NB4 (cell line): ENCODE measurements at regions not wholly inside any gene's neighbourhood (a gene's known extent, or its start where the extent isn't known, plus 50 kb on each side); places are given as distances from the start of the nearest gene placed in this dataset.

Experiments
- MYC ChIP-seq: IDR thresholded peaks from 2 replicates; pipeline ENCODE4 v1.6.1; 2011; ENCODE audit warnings: low read depth, low read length
- POLR2A ChIP-seq: IDR thresholded peaks from 2 replicates; pipeline ENCODE4 v1.6.1; 2011; ENCODE audit warnings: mild to moderate bottlenecking; ENCODE audit not compliant: insufficient read length; ENCODE audit errors: extremely low read depth
- TF ChIP-seq, protein P1 (sequence below): IDR thresholded peaks from one replicate; pipeline ENCODE4 v1.5.1; 2012; ENCODE audit warnings: low read depth, low read length
- TF ChIP-seq, protein P2 (sequence below): IDR thresholded peaks from 2 replicates; pipeline ENCODE4 v1.6.1; 2011; ENCODE audit warnings: low read depth, low read length

DNA sequence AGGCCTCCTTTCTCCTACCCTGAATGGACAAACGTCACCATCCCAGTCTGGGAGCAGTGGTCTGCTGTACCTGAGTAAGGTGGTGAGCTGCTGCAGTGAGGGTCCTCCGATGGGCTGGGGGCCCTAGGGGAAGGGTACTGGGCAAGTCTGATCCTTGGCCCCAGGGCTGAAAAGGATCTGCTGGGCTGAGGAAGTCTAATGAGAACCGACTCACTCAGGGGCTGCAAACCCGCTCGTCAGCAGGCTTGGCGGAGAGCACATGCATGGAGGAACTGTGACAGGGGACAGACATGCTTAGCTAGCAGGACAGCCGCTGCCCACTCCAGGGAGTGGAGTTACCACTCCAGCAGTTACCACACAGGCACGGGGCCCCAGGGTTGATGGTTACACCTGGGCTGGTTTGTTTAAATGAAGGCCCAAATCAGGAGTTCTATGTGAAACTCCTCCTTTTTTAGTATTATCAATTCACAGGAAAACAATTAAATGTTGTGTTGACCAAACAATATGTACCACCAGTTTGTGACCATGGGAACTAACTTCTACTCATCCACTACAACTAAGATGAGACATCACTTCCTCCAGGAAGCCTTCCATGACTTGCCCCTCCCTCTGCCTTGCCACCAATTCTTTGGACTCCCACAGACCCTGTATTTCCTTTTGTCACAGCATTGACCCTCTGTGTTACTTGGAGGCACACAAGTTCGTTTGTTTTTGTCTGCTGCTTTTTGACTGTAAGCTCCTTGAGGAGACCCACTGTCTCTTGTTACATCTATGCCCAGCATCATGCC is 56.1 kb upstream of the CPLX2 start:
- TF ChIP-seq POLR2A (no peak), MYC (no peak)
- TF ChIP-seq, protein P1, sequence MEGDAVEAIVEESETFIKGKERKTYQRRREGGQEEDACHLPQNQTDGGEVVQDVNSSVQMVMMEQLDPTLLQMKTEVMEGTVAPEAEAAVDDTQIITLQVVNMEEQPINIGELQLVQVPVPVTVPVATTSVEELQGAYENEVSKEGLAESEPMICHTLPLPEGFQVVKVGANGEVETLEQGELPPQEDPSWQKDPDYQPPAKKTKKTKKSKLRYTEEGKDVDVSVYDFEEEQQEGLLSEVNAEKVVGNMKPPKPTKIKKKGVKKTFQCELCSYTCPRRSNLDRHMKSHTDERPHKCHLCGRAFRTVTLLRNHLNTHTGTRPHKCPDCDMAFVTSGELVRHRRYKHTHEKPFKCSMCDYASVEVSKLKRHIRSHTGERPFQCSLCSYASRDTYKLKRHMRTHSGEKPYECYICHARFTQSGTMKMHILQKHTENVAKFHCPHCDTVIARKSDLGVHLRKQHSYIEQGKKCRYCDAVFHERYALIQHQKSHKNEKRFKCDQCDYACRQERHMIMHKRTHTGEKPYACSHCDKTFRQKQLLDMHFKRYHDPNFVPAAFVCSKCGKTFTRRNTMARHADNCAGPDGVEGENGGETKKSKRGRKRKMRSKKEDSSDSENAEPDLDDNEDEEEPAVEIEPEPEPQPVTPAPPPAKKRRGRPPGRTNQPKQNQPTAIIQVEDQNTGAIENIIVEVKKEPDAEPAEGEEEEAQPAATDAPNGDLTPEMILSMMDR: no peak
- TF ChIP-seq, protein P2, sequence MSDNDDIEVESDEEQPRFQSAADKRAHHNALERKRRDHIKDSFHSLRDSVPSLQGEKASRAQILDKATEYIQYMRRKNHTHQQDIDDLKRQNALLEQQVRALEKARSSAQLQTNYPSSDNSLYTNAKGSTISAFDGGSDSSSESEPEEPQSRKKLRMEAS: no peak
